ENCODE measurements at regions not wholly inside any gene's neighbourhood (a gene's known extent, or its start where the extent isn't known, plus 50 kb on each side); places are given as distances from the start of the nearest gene placed in this dataset.

DNA sequence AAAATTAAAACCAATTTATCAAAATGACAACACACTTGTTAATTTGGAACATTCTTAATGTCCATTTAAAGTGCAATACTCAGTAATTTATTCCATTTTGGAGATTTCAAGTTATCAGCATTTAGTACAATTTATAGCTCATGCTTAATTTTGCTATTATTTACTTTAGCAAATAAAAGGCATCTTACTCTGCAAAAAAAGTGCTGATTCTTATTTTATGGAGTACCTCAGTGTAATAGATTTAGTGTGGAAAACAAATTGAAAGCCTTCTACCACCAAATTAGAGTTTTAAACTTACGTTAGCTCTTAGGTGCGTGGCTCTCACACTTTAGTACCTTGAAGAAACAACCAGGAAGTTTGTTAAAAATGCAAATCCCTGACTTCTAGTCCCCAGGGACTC, 208.4 kb upstream of the NRIP1 start:
- no peak overlapping the region for H3K4me3 ChIP-seq (ENCODE audit: low read length)
- no CpG with 5 or more reads among the region's 2 CpGs for WGBS (ENCODE audit: insufficient coverage)
- no peaks in the 10 kb centered on the region for H3K27me3 ChIP-seq (ENCODE audit: control insufficient read depth, insufficient read depth, low read length)
- H3K4me1 ChIP-seq (ENCODE audit: control insufficient read depth, insufficient read depth, low read length) = no peaks in the 10 kb centered on the region
- H3K27ac ChIP-seq (ENCODE audit: low read length) = no peak overlapping the region
- no peak for DNase-seq
- H3K36me3 ChIP-seq (ENCODE audit: control insufficient read depth, insufficient read depth, low read length) = no peaks in the 10 kb centered on the region
- no peaks in the 10 kb centered on the region for H3K9me3 ChIP-seq (replicated peaks; ENCODE audit: control insufficient read depth, low read depth, low read length)

DNA sequence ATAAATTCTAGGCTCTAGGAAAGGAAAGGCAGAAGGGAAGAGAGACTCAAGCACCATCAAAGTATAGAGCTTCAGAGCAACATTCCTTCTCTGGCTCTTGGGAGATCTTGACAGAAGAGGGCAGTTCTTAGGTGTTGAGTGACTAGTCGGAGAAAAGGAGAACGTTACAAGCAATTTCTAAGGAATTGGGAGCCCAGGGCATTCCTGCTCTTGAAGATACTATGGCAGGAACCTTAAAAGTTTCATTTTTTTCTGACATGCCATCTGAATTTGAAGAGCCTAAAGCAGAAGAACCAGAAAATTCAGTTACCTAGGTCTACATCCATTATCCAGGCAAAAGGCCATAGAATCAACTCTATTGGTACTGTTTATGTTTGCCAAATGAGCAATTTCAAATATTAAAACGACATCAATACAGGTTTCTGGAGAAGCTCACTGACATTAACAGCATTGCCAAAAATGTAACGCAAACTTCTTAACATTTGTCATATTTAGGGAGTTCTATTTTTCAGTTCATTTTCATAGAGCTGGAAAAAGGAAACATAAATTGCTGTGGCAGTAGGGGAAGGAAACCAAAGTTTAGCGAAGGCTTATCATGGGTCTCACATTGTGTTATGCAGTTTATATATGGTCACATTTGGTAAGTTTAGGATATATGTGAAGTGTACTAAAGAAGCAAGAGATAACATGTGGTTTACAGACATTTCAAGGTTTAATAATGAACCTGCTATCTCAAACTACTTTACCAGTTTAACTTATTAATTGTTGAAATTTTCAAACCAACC, 210.1 kb upstream of the NRIP1 start:
- WGBS (ENCODE audit: insufficient coverage) = 87% methylated on average over 2 of the region's 5 CpGs
- no peak for DNase-seq
- Histone ChIP-seq H3K4me1 (ENCODE audit: control insufficient read depth, insufficient read depth, low read length) (no peaks in the 10 kb centered on the region), H3K27ac (ENCODE audit: low read length) (no peak overlapping the region), H3K27me3 (ENCODE audit: control insufficient read depth, insufficient read depth, low read length) (no peaks in the 10 kb centered on the region), H3K9me3 (replicated peaks; ENCODE audit: control insufficient read depth, low read depth, low read length) (no peaks in the 10 kb centered on the region), H3K36me3 (ENCODE audit: control insufficient read depth, insufficient read depth, low read length) (no peaks in the 10 kb centered on the region), H3K4me3 (ENCODE audit: low read length) (no peak overlapping the region)

DNA sequence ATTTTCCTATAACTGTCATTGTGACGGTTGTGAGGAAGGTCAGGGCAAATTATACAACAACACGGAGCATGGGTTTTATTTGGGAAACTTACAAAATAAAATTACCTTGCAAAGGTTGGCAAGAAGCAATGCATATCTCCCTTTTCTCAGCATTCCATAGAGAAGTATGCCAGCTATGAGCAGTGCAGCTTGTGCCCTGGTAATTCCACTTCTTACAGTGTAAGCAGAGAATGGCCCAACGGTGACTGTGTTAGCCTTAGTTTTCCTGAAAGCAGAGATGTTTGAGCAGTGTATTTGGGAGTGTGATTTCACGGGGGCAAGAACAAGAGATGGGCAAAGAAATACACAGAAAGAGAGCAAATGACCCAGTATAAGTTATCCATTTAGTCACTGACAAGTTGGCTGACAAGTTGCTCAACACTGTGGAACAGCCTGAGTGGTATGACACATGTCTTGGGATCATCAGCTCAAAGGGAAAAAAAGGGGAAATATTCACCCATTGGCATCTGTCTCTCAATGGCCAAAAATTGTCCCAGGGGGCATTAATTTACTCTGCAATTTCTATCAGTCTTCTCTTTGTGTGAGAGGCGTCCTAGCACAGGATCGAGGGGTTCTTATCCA, 210.9 kb upstream of the NRIP1 start:
- Histone ChIP-seq H3K36me3 (ENCODE audit: control insufficient read depth, insufficient read depth, low read length) (no peaks in the 10 kb centered on the region), H3K27ac (ENCODE audit: low read length) (no peak overlapping the region), H3K27me3 (ENCODE audit: control insufficient read depth, insufficient read depth, low read length) (no peaks in the 10 kb centered on the region), H3K9me3 (replicated peaks; ENCODE audit: control insufficient read depth, low read depth, low read length) (no peaks in the 10 kb centered on the region), H3K4me3 (ENCODE audit: low read length) (no peak overlapping the region), H3K4me1 (ENCODE audit: control insufficient read depth, insufficient read depth, low read length) (no peaks in the 10 kb centered on the region)
- 91% methylated on average over 2 of the region's 6 CpGs for WGBS (ENCODE audit: insufficient coverage)
- DNase-seq = no peak

DNA sequence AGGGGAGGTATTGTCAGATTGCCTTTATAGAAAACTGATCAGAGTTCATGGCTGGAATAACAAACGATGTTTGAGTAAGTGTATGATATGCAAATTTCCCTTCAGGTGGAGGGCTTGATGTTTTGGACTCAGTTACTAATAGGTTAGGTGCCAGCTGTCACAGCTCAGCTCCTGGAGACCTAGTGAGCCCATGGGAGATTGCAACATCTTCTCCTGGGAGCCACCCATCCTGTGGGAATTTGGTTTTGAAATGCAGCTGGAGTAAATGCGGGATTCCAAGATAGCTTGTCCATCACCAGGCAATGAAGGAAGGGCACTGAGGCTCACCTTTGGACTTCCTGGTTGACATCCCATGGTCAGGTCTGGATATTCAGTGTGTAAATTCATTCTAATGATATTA, 211.4 kb upstream of the NRIP1 start:
- no peak for DNase-seq
- Histone ChIP-seq H3K36me3 (ENCODE audit: control insufficient read depth, insufficient read depth, low read length) (no peaks in the 10 kb centered on the region), H3K27ac (ENCODE audit: low read length) (no peak overlapping the region), H3K4me3 (ENCODE audit: low read length) (no peak overlapping the region), H3K4me1 (ENCODE audit: control insufficient read depth, insufficient read depth, low read length) (no peaks in the 10 kb centered on the region), H3K9me3 (replicated peaks; ENCODE audit: control insufficient read depth, low read depth, low read length) (peaks cover 4% of the 10 kb centered on the region), H3K27me3 (ENCODE audit: control insufficient read depth, insufficient read depth, low read length) (no peaks in the 10 kb centered on the region)
- 80% methylated on average over 1 of the region's 2 CpGs for WGBS (ENCODE audit: insufficient coverage)

DNA sequence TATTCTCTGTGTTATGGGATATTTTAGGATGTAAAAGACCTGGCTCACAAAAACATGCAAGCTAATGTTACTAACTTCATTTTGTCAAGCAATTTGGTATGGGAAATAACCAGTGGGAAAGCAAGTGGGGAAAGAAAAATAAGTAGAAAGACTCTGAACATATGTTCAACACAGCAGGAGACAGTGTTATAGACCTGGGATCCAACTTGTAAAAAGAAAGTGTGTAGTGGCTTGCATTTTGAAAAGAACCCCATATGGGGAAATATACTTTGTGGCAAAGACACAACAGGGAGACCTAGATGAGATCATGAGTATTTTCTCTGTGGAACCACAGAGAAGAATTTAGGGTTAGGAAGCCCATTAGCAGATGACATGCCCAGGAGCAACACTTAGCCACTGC, 212.7 kb upstream of the NRIP1 start:
- Histone ChIP-seq H3K4me1 (ENCODE audit: control insufficient read depth, insufficient read depth, low read length) (no peaks in the 10 kb centered on the region), H3K27me3 (ENCODE audit: control insufficient read depth, insufficient read depth, low read length) (no peaks in the 10 kb centered on the region), H3K27ac (ENCODE audit: low read length) (no peak overlapping the region), H3K36me3 (ENCODE audit: control insufficient read depth, insufficient read depth, low read length) (no peaks in the 10 kb centered on the region), H3K9me3 (replicated peaks; ENCODE audit: control insufficient read depth, low read depth, low read length) (peaks cover 4% of the 10 kb centered on the region), H3K4me3 (ENCODE audit: low read length) (no peak overlapping the region)
- no peak for DNase-seq

DNA sequence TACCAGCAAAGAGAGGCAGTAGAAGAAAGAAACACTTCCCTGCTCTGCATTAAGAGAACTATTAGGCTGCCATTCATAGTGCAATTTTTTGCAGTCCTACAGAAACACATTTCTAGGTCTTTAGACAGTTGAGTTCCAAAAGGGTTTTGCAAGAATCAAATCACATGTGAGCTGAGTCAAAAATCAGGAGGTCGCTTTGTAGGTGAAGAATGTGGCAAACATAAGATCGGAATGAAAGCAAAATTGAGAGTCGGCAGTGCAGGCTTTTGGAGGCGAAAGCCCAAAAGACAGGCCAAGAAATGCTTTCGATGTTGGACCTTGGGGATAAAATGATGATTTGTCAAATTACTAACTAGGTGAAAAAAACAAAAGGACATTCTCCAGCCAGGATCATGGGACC, 213.5 kb upstream of the NRIP1 start:
- H3K36me3 ChIP-seq (ENCODE audit: control insufficient read depth, insufficient read depth, low read length) = no peaks in the 10 kb centered on the region
- WGBS (ENCODE audit: insufficient coverage) = 69% methylated on average over 5 of the region's 5 CpGs
- no peaks in the 10 kb centered on the region for H3K4me1 ChIP-seq (ENCODE audit: control insufficient read depth, insufficient read depth, low read length)
- H3K9me3 ChIP-seq (replicated peaks; ENCODE audit: control insufficient read depth, low read depth, low read length) = peaks cover 4% of the 10 kb centered on the region
- H3K27ac ChIP-seq (ENCODE audit: low read length) = no peak overlapping the region
- no peak for DNase-seq
- H3K27me3 ChIP-seq (ENCODE audit: control insufficient read depth, insufficient read depth, low read length) = no peaks in the 10 kb centered on the region
- no peak overlapping the region for H3K4me3 ChIP-seq (ENCODE audit: low read length)

DNA sequence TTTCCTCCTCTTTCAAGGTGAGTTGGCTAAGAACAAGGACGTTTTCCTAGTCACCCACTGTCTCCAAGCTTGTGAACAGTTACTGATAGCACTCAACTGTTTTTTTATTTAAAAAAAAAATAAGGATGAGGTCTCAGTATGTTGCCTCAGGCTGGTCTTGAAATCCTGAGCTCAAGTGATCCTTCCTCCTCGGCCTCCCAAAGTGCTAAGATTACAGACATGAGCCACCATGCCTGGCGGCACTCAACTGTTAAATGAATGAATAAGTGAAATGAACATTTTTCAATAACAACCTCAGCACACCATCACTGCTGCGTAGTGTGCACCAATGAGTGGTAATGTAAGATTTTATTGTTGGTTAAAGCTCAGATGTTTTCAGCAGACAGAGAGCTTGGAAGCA, 214.1 kb upstream of the NRIP1 start:
- WGBS (ENCODE audit: insufficient coverage) = no CpG with 5 or more reads among the region's 4 CpGs
- no peak overlapping the region for H3K4me3 ChIP-seq (ENCODE audit: low read length)
- peaks cover 4% of the 10 kb centered on the region for H3K9me3 ChIP-seq (replicated peaks; ENCODE audit: control insufficient read depth, low read depth, low read length)
- H3K36me3 ChIP-seq (ENCODE audit: control insufficient read depth, insufficient read depth, low read length) = no peaks in the 10 kb centered on the region
- no peaks in the 10 kb centered on the region for H3K27me3 ChIP-seq (ENCODE audit: control insufficient read depth, insufficient read depth, low read length)
- no peak for DNase-seq
- no peak overlapping the region for H3K27ac ChIP-seq (ENCODE audit: low read length)
- H3K4me1 ChIP-seq (ENCODE audit: control insufficient read depth, insufficient read depth, low read length) = no peaks in the 10 kb centered on the region

DNA sequence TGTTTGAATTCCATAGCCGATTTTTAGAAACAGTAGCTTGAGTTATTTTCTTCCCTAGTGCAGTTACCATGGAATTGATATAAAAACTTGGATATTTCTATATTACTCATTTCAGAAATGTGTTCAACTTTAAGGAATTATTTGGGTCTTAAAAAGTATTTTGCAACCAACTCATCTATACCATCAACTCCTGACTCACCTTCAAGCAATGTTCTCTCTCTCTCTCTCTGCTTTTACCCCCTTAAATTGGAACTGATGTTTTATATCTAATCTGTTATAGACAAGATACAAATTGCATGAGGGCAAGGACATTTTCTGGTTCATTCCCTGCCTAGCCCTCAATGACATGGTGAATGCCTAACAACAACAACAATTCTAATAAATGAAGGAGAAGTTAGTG, 214.7 kb upstream of the NRIP1 start:
- H3K27ac ChIP-seq (ENCODE audit: low read length) = no peak overlapping the region
- H3K36me3 ChIP-seq (ENCODE audit: control insufficient read depth, insufficient read depth, low read length) = no peaks in the 10 kb centered on the region
- H3K4me3 ChIP-seq (ENCODE audit: low read length) = no peak overlapping the region
- DNase-seq = no peak
- no peaks in the 10 kb centered on the region for H3K27me3 ChIP-seq (ENCODE audit: control insufficient read depth, insufficient read depth, low read length)
- no CpG with 5 or more reads among the region's 1 CpG for WGBS (ENCODE audit: insufficient coverage)
- H3K9me3 ChIP-seq (replicated peaks; ENCODE audit: control insufficient read depth, low read depth, low read length) = peaks cover 4% of the 10 kb centered on the region
- H3K4me1 ChIP-seq (ENCODE audit: control insufficient read depth, insufficient read depth, low read length) = no peaks in the 10 kb centered on the region

DNA sequence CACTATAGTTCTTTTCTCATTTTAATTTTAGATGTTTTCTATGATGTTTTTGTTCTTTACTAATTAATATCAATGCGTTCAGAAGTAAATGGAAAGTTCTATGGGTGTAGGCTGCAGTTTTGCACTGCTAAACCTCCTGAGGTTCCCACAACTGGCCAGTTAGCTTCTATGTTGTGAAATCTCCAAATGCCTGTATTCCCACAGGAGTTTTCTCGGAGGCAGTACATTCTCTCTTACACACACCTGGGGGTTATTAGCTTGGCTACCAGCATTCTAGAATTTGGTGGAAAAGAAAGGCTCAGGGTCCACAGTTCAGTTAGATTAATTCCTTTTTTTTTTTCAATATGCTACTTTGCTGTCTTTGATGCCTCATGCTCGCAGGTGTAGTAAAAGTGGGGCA, 216.9 kb upstream of the NRIP1 start:
- no peaks in the 10 kb centered on the region for H3K27me3 ChIP-seq (ENCODE audit: control insufficient read depth, insufficient read depth, low read length)
- H3K4me1 ChIP-seq (ENCODE audit: control insufficient read depth, insufficient read depth, low read length) = no peaks in the 10 kb centered on the region
- no peaks in the 10 kb centered on the region for H3K36me3 ChIP-seq (ENCODE audit: control insufficient read depth, insufficient read depth, low read length)
- no peak for DNase-seq
- no peak overlapping the region for H3K4me3 ChIP-seq (ENCODE audit: low read length)
- H3K9me3 ChIP-seq (replicated peaks; ENCODE audit: control insufficient read depth, low read depth, low read length) = peaks cover 4% of the 10 kb centered on the region
- H3K27ac ChIP-seq (ENCODE audit: low read length) = no peak overlapping the region
- WGBS (ENCODE audit: insufficient coverage) = 100% methylated on average over 1 of the region's 3 CpGs

DNA sequence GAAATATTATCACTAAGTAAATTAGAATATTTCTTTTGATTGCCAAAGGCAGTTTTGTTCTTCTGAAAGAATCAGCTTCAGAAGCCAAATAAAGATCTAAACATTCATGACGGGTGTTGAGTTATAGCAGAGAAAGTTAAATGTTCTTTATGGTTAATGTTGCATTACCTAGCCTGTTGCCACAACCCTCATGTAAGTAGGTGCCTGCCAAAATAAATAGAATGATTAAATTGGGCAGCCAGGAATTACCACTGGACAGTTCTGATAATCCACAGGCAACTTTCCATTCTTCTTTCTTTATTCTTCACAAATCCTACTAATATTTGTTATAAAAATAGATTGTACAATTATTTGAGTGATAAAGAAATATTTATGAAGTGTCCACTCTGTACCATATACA, 217.9 kb upstream of the NRIP1 start:
- no peaks in the 10 kb centered on the region for H3K4me1 ChIP-seq (ENCODE audit: control insufficient read depth, insufficient read depth, low read length)
- H3K9me3 ChIP-seq (replicated peaks; ENCODE audit: control insufficient read depth, low read depth, low read length) = peaks cover 4% of the 10 kb centered on the region
- WGBS (ENCODE audit: insufficient coverage) = no CpG with 5 or more reads among the region's 1 CpG
- H3K4me3 ChIP-seq (ENCODE audit: low read length) = no peak overlapping the region
- H3K27ac ChIP-seq (ENCODE audit: low read length) = no peak overlapping the region
- no peak for DNase-seq
- no peaks in the 10 kb centered on the region for H3K27me3 ChIP-seq (ENCODE audit: control insufficient read depth, insufficient read depth, low read length)
- no peaks in the 10 kb centered on the region for H3K36me3 ChIP-seq (ENCODE audit: control insufficient read depth, insufficient read depth, low read length)

DNA sequence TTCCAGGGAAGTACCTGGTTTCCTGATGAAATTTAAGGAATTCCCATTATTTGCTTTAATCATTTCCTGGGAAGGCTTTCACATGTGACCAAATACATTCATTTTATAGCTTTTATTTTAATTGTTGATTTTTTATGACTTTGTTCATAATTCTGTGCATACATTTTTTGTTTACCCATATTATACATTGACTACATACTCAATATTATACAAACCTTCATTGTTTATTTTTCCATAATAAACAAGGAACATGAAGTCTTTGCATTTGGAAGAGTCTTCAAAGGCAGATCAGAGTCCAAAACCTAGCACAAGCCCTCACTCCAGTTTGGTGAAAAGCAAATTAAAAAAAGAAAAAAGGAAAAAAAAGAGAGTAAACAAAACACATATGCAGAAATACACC, 218.3 kb upstream of the NRIP1 start:
- no peak overlapping the region for H3K27ac ChIP-seq (ENCODE audit: low read length)
- no peak for DNase-seq

More for the DNA sequence above, 218.3 kb upstream of the NRIP1 start:
- H3K4me1 ChIP-seq (ENCODE audit: control insufficient read depth, insufficient read depth, low read length) = no peaks in the 10 kb centered on the region
- no peaks in the 10 kb centered on the region for H3K36me3 ChIP-seq (ENCODE audit: control insufficient read depth, insufficient read depth, low read length)
- peaks cover 4% of the 10 kb centered on the region for H3K9me3 ChIP-seq (replicated peaks; ENCODE audit: control insufficient read depth, low read depth, low read length)
- H3K4me3 ChIP-seq (ENCODE audit: low read length) = no peak overlapping the region
- H3K27me3 ChIP-seq (ENCODE audit: control insufficient read depth, insufficient read depth, low read length) = no peaks in the 10 kb centered on the region

Measured in muscle of leg (tissue), 3 donors.